Bronchial epithelial cell (primary cell): ENCODE measurements at regions not wholly inside any gene's neighbourhood (a gene's known extent, or its start where the extent isn't known, plus 50 kb on each side); places are given as distances from the start of the nearest gene placed in this dataset.
A peak's percentile ranks its signal among the peaks of the same experiment; 100 is the strongest.

Experiments
- DNase-seq: peaks from one replicate; pipeline ENCODE4 v3.0.0-alpha.2; 2010; ENCODE audit warnings: low read depth
- FAIRE-seq: peaks from 2 replicates; lab custom pipeline; 2011; peaks lifted over from hg19 to GRCh38; lab: Jason Lieb, UNC
- H3K27me3 ChIP-seq: 2 replicates; pipeline ENCODE4 v1.5.1; 2011; ENCODE audit warnings: low read length; ENCODE audit not compliant: control insufficient read depth, insufficient read depth
- H3K36me3 ChIP-seq: 2 replicates; pipeline ENCODE4 v1.5.1; 2011; ENCODE audit warnings: low read length; ENCODE audit not compliant: control insufficient read depth, insufficient read depth
- H3K4me3 ChIP-seq: 2 replicates; pipeline ENCODE4 v1.5.1; 2011; ENCODE audit warnings: mild to moderate bottlenecking, low read depth, low read length, control low read depth
- TF ChIP-seq, protein P1 (sequence below): IDR thresholded peaks from 2 replicates; pipeline ENCODE4 v1.5.1; 2011; ENCODE audit warnings: mild to moderate bottlenecking, moderate library complexity, low read length, control low read depth, inconsistent platforms; ENCODE audit not compliant: insufficient read depth, severe bottlenecking

DNA sequence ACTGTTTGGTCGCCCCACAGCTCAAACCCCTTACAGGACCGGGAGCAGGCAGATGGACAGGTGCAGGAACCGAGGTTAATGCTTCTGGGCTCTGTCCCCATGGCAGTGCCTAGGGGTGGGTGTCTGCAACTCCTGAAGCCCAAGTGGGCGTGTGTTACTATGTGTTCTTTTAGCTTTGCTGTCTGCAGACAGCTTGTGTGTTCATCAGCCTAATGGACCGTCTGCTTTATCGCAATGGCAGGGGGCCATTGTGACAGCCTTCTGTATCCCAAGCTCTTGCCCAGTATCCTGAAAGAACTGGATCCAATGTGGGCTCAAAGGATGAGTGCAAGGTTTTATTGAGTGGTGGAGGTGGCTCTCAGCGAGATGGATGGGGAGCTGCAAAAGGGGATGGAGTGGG, 266.7 kb downstream of the CSNK1G3 start:
- FAIRE-seq, result no peak
- no peak for DNase-seq
- Histone ChIP-seq H3K27me3 (peaks cover 2% of the 10 kb centered on the region), H3K4me3 (no peak overlapping the region), H3K36me3 (no peaks in the 10 kb centered on the region)
- TF ChIP-seq, protein P1, sequence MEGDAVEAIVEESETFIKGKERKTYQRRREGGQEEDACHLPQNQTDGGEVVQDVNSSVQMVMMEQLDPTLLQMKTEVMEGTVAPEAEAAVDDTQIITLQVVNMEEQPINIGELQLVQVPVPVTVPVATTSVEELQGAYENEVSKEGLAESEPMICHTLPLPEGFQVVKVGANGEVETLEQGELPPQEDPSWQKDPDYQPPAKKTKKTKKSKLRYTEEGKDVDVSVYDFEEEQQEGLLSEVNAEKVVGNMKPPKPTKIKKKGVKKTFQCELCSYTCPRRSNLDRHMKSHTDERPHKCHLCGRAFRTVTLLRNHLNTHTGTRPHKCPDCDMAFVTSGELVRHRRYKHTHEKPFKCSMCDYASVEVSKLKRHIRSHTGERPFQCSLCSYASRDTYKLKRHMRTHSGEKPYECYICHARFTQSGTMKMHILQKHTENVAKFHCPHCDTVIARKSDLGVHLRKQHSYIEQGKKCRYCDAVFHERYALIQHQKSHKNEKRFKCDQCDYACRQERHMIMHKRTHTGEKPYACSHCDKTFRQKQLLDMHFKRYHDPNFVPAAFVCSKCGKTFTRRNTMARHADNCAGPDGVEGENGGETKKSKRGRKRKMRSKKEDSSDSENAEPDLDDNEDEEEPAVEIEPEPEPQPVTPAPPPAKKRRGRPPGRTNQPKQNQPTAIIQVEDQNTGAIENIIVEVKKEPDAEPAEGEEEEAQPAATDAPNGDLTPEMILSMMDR, result no peak

DNA sequence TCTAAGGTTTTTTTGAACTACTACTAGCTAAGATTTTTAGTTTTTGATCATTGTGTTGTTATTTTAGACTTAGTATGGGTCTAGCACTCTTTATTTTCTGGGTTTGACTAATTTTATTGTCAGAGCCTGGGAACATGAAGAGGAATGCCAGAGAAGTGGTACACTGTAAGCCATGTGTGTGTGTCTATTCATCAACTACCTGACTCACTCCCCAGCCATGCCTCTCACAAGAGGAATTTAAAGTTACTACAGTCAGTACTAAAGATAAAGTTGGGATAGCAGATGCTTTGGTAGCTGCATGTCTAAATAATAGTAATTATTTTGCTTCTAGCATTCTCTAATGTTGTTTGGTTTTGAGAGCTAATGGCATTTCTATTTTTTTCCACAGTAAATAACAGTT, 264.8 kb downstream of the CSNK1G3 start:
- H3K27me3 ChIP-seq, result peaks cover under 1% of the 10 kb centered on the region
- TF ChIP-seq, protein P1, result no peak
- no peaks in the 10 kb centered on the region for H3K36me3 ChIP-seq
- FAIRE-seq, result no peak
- DNase-seq, result peak; percentile 50
- no peak overlapping the region for H3K4me3 ChIP-seq

DNA sequence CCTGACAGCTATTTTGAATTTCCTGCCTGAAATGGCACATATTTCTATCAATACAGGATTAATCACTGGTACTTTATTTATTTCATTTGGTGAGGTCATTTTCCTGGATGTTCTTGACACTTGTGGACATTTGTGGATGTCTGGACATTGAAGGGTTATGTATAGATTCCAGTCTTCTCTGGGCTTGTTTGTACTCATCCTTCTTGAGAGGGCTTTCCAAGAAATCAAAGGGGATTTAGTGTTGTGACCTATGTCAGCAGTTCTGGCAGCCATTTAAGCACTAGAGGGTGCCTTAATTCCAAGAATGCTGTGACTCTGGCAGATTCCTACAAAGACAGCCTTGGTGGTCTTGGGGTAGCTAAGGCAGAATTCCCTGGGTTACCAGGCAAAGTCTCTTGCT, 259.7 kb downstream of the CSNK1G3 start:
- TF ChIP-seq, protein P1, result no peak
- H3K27me3 ChIP-seq, result no peaks in the 10 kb centered on the region
- DNase-seq (no peak), FAIRE-seq (no peak)
- H3K4me3 ChIP-seq, result no peak overlapping the region
- no peaks in the 10 kb centered on the region for H3K36me3 ChIP-seq

DNA sequence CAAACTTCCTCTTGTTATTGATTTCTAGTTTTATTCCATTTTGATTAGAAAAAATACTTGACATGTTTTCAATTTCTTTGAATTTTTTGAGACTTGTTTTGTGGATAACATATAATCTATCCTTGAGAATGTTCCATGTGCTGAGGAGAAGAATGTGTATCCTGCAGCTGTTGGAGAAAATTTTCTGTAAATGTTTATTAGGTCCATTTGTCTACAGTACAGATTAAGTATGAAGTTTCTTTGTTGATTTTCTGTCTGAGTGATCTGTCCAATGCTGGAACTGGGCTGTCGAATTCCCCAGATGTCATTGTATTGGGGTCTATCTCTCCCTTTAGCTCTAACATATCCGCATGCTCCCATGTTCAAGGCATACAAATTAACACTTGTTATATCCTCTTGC, 251.2 kb downstream of the CSNK1G3 start:
- FAIRE-seq (no peak), DNase-seq (no peak)
- H3K36me3 ChIP-seq, result no peaks in the 10 kb centered on the region
- no peaks in the 10 kb centered on the region for H3K27me3 ChIP-seq
- TF ChIP-seq, protein P1, result no peak
- no peak overlapping the region for H3K4me3 ChIP-seq

DNA sequence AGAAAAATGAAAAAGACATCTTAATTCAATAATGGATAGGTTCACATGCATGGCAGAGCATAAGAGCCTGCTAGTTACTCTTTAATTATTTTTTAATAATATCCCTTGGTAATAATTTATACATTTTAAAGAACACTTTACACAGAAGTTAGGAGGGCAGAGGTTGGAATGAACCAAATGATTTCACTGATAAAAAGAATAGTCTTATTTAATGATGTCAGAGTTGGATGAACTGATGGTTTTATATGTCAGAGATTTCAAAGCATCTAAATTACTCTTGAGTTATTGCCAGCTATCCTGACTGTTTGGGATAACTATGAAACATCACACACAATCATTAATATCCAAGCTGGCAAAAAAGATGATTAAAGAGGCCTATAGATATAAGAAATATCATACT, 244.8 kb downstream of the CSNK1G3 start:
- no peak overlapping the region for H3K4me3 ChIP-seq
- H3K27me3 ChIP-seq, result no peaks in the 10 kb centered on the region
- no peak for FAIRE-seq
- H3K36me3 ChIP-seq, result no peaks in the 10 kb centered on the region
- TF ChIP-seq, protein P1, result no peak
- DNase-seq, result no peak

DNA sequence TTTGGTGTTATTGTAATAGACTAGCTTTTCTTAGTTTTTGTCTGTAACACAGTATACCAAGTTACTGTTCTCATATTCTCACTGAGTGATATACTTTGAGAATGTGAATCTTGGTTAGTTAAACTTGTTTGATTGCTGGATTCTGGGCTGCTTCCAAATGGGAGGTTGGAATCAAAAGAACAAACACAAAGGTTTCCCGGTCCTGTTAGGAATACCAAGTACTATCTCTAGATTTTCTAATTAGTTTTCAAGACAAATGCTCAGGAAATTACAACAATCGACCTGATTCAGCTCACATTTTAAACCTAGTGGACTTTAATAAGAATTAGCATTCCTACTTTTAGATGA, 244.3 kb downstream of the CSNK1G3 start:
- FAIRE-seq, result no peak
- H3K36me3 ChIP-seq, result no peaks in the 10 kb centered on the region

More for the DNA sequence above, 244.3 kb downstream of the CSNK1G3 start:
- TF ChIP-seq, protein P1, result no peak
- no peak overlapping the region for H3K4me3 ChIP-seq
- no peak for DNase-seq
- no peaks in the 10 kb centered on the region for H3K27me3 ChIP-seq
